ENCODE measurements at regions not wholly inside any gene's neighbourhood (a gene's known extent, or its start where the extent isn't known, plus 50 kb on each side); places are given as distances from the start of the nearest gene placed in this dataset.

DNA sequence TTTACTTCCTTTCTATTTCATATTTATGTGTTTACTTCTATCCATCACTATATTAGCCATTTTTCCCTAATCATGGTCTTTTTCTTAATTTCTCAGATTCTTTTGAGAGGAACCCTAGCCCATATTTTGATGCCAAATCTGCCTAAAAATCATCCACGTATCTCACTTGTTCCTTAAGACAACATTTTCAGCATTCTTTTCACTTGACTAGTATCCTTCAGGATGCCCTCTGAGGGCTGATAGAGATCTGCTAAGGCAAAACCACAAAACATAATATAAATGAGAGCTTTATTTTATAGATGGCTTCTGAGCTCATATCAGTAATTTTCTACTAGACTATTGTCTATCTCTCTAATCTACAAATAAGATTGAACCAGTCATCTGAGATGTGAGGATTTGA lies 341.9 kb downstream of the GPM6A start:
- TF ChIP-seq, protein P1, sequence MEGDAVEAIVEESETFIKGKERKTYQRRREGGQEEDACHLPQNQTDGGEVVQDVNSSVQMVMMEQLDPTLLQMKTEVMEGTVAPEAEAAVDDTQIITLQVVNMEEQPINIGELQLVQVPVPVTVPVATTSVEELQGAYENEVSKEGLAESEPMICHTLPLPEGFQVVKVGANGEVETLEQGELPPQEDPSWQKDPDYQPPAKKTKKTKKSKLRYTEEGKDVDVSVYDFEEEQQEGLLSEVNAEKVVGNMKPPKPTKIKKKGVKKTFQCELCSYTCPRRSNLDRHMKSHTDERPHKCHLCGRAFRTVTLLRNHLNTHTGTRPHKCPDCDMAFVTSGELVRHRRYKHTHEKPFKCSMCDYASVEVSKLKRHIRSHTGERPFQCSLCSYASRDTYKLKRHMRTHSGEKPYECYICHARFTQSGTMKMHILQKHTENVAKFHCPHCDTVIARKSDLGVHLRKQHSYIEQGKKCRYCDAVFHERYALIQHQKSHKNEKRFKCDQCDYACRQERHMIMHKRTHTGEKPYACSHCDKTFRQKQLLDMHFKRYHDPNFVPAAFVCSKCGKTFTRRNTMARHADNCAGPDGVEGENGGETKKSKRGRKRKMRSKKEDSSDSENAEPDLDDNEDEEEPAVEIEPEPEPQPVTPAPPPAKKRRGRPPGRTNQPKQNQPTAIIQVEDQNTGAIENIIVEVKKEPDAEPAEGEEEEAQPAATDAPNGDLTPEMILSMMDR (IDR thresholded peaks at IDR 0.05), result no peak
- TF ChIP-seq POLR2A (IDR thresholded peaks at IDR 0.05) (no peak), POLR2AphosphoS5 (IDR thresholded peaks at IDR 0.05) (no peak), EP300 (IDR thresholded peaks at IDR 0.05) (no peak)
